HG03095 (cell line): ENCODE measurements at regions not wholly inside any gene's neighbourhood (a gene's known extent, or its start where the extent isn't known, plus 50 kb on each side); places are given as distances from the start of the nearest gene placed in this dataset.
"Not testable (repeated sequence)": the region's sequence is repeated elsewhere in the genome, so short reads cannot be mapped to it uniquely, and the experiment has no call there.

Experiments used
- ATAC-seq: cut with Tn5 transposase; IDR thresholded peaks from one replicate; pipeline ENCODE4 v1.9.1; 2021; ENCODE audit warnings: moderate library complexity; ENCODE audit not compliant: unreplicated experiment

DNA sequence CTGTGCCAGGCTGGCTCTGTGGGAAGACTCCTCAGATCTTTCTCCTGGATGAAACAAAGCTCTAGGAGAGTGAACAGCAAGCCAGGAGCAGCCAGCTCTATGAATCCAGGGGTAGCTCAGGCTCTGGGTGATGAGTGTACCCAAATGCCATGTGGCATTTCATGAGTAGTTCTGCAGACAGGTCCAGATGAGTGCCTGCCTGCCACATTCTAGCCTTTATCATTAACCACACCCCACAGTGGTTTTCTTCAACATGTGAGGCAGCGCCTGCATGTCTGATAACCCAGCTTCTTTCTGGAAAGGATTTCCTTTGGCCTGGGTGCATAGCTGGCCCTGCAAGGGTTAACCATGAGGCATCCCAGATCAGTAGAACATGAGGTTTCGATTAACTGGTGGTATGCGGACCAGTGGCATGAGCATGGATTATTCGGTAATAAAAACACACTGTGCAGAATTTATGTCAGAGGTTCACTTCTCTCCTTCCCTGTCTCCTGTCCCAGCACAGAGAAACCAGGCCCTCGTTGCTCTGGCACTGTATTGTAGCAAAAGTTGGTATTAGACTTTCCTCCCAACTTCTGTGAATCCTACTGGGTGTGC is 381.9 kb upstream of the ZNF462 start:
- no peak for ATAC-seq

DNA sequence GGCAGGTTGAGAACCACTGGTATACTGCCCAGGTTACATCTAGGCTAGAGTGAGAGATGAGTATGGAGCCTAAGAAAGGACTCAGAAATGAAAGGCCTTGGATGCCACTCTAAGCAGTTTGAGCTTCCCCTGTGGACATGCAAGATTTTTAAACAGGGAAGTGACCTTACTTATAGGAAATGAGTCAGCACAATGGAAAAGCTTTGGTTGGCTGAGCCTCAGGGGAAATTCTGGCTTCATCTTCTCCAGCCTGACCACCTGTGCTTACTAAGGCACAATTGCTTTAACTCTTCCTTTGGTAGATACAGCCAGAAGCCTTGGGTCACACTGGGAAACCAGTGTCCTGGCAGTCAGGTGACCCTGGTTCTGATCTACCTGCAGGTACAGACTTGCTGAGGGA is 380.2 kb upstream of the ZNF462 start:
- no peak for ATAC-seq

DNA sequence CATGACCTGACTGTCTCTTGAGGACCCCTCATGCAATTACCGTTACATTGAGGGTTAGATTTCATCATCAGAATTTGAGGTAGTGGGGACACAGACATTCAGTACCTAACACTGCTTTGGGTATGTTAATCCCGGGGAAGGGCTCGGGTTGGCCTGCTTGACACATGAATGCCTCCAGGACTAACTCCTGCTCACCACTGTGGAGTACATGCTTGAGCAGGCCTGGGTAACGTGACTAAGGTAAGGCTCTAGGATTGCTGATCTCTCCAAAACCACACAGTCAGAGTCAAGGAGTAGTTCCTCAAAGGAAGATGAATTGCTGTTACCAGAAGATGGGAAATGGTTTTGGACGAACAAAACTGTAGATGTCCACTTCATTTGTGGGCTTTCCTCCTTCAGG is 376.3 kb upstream of the ZNF462 start:
- no peak for ATAC-seq

DNA sequence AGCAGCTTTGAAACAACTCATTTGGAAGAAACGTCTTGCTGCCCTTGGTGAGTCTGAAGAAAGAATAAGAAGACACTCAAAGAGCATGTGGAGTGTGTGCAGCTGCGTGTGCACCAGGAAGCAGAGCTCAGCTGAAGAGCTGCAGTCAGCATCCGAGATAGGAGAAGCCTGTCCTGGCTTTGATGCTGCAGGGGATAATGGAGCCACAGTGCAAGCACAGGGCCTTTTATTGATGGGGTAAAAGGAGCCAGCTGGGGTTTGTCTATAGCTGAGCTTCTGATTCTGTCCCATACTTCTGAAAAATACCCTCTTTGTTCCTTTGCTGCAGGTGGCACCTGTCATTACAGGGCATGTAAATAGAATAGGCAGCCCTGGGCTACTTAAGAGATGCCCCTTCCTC is 375.7 kb upstream of the ZNF462 start:
- ATAC-seq = no peak

DNA sequence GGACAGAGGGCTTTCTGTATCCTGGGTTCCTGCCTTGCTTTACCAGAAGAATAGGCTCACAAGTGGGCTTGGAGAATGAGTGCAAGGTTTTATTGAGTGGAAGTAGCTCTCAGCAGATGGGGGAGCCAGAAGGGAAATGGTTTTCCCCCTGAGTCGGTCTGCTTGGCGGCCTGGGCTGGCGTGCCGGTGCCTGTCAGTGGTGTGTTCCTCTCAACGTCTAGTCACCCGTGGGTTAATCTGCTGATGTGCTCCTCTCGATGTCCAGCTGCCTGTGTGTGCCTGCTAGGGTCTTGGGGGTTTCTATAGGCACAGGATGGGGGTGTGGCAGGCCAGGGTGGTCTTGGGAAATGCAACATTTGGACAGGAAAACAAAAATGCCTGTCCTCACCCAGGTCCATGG is 370.8 kb upstream of the ZNF462 start:
- not testable (repeated sequence) for ATAC-seq

DNA sequence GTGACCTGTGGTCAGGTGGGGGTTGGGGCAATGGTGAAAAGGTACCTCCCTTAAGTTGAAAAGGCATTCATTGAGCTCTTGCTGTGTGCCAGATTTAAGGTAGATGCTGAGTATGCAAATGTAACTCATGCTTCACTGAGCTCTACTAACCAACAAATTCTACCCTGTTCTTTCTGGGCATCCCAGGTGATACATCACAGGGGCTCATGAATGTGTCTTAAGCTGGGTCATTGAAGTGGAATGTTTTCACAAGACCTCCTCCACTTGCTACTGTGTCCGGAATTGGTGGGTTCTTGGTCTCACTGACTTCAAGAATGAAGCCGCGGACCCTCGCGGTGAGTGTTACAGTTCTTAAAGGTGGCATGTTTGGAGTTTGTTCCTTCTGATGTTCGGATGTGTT is 362.8 kb upstream of the ZNF462 start:
- no peak for ATAC-seq

DNA sequence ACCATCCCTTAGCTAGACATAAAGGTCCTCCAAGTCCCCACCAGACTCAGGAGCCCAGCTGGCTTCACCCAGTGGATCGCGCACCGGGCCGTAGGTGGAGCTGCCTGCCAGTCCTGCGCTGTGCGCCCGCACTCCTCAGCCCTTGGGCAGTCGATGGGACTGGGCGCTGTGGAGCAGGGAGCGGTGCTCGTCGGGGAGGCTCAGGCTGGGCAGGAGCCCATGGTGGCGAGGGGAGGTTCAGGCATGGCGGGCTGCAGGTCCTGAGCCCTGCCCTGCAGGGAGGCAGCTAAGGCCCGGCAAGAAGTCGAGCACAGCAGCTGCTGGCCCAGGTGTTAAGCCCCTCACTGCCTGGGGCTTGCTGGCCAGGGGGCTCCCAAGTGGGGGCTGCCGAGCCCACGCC is 361.8 kb upstream of the ZNF462 start:
- not testable (repeated sequence) for ATAC-seq

DNA sequence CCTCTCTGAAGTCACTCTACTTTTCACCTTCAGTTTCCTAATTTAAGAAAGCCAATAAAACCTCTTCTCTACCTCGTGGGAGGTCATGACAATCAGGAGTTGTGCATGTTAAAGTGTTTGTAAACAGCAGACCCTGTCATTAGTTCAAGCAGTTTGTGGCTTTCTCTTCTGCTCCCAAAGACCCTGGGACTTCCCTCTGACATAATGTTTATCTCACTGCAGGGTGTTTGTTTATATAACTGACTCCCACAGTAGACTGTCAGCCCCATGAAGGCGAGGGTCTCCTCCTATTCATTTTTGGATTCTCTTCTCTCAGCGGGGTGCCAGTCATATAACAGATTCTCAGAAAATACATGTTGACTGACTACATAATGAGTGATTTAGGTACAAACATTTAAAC is 360.0 kb upstream of the ZNF462 start:
- ATAC-seq = no peak

DNA sequence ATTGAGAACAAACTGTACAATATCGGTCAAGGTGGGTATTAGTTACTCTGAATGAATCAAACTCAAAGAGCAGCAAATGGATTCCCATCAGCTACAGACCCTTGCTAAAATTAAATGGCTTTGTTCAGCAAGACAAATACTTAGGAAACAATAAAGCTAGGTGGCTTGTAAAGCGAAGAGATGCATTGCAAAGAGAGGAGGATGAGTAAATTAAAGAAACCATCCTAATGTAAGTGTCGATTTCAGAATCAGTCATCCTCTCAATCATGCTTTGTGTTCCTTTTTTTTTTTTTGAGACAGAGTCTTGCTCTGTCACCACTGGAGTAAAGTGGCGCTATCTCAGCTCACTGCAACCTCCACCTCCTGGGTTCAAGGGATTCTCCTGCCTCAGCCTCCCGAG is 359.2 kb upstream of the ZNF462 start:
- no peak for ATAC-seq

DNA sequence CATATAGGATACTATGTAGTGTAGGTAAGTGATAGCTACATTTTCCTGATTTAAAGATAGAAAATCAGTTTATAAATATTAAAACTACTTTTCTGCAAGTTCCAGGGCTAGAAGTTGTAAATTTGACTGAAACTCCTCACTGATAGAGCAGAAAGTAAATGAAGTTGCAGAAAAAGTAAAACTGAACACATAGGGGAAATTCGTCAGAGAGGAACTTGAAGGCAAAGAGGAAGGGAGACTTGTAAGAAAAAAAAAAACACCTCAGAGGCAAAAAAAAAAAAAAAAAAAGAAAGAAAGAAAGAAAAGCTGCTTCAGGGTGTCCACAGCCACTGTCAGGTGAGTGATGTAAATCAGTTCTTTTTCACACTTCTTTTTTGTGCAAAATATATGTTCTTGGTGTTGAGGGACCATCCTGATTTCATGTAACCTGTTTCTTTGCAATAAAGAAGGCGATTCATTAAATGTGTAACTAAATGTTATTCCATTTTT is 336.2 kb upstream of the ZNF462 start:
- ATAC-seq = no peak

DNA sequence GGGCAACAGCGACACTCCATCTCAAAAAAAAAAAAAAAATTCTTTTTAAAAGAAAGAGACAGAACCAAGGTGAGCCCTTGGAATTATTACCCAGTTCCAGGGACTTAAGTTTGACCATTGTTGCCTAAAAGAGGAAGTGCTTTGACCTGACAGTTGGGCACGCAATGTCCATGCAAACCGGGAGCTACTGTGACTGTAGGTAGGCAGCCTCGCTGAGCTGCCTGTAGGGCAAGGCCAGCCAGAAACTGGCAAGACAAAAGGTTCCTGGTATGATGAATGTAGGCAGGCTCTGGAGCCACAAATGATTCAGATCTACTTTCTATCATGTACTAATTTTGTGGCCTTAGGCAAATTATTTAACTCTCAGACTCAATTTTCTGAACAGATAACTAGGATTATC is 334.8 kb upstream of the ZNF462 start:
- ATAC-seq = no peak

DNA sequence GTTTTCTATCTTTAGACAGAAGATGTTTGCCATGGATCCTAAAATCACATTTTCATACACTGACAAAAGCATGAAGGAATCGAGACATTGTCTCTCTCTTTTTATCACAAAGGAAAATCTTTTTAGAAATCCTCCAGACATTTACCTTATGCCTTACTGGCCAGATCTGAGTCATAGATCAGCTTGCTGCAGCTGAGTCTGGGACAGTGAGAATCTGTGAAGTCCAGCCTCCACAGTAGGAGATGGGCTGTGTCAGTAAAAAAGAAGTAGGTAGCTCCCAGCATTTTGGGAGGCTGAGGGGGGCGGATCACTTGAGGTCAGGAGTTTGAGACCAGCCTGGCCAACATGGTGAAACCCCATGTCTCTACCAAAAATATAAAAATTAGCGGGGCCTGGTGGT is 333.4 kb upstream of the ZNF462 start:
- ATAC-seq = no peak

DNA sequence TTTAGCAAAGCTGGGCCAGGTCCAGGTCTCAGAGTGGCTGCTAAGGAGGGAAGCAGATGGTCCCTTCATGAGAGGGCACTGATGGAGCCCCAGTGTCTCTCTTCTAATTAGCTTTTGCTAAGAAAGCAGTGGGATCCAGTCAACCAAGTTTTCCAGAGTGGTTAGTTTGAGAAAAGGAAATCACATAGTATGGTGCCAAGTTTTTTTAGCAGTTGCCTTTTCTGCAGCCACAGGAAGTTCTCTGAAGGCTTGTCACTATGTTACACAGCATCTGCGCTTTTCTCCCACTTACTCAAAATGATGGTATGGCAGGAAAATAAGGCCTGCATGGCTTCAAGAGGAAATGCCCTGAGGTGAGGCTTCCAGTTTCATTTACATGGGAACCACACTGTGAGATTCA is 331.5 kb upstream of the ZNF462 start:
- no peak for ATAC-seq

DNA sequence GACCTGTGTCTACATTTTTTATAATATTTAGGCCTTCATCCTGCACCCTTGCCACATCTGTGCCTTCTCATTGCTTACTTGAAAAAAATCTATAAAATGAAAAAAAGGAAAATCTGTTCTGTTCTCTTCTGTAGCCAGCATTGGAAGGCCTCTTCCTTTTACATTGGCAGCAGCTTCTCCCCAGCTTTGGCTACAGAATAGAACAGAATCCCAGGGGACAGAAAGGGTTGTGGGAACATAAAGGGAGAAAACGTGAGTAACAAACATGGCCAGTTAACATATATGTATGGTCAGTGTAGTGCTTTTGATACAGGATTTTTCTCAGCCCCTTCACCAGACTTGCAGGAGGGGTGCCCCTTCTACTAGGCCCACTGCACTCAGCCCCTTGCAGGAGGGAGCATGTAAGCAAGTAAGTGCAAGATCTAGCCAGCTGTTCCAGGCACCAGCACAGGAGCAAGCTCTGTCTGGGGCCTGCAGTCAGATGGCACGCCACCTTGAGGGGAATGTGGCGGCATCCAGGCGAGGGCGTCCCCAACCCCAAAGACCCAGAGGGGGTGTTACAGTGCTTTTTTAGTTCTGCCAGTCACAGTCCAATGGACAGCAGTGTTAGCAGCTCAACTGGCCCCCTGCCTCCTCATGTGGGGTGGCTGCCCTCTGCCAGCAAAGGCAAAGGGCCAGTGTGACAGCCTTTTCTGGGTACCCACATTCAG is 330.5 kb upstream of the ZNF462 start:
- ATAC-seq = no peak

DNA sequence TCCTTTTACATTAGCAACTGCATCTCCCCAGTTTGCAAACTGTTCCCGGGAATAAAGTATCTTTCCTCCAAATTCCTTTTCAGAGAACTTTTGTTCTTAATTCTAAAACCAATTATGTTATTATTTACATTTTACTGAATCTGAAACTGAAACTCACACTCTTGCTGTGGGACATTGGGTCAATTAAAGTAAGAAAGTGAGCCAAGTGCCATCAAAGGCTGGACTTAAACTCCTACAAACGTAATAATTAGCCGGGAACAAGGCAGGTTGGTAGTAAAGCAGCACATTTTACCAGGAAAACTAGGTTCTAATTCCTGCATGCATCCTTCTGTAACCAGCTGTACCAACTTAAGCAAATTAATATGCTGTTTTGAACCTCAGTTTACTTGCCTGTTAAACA is 328.2 kb upstream of the ZNF462 start:
- ATAC-seq = no peak

DNA sequence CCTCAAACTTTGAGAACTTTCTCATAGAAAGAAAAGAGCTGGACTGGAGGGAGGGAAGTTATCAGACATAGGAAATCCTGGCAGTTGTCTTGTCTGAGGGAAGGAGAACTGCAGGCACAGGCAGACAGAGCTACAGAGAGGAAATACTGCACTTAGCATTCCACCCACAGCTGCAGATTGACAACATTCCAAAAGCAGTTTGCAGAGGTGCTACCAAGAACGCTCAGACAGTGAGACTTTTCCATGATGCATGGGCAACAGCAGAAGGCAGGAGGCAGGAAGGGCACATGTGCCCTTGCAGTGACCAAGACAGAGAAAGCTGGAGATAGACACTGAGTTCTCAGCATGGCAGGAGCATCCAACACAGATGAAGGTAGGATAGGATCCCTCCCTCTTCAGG is 327.5 kb upstream of the ZNF462 start:
- ATAC-seq = no peak

DNA sequence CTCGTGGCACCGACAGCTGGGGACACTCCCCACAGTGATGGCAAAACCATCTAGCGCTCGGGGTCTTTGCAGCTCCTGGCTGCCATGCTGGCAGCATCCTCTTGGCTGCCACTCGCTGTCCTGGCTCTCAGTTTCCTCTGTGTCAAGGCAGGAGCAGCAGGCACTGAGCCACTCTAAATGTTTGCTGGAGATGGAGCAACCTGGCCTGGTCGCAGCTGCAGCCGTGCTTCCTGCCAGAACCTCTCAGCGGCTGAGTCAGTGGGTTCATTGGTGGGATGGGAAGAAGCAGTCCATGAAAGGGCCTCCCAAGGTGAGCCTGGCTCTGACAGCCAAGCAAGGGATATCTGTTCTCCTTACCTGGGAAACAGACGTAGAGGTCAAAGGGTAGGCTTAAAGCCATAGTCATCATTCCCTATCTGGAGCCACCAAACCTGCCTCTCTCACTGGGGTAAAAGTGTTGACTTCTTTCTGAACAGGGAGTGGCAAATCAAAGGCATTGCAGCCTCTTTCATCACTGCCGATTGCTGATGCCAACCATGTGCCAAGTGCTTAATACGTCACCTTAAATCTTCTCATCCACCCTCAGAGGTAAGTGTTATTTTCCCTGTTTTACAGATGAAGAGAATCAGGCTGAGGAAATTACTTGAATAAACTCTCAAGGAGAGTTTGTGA is 304.8 kb upstream of the ZNF462 start:
- ATAC-seq = no peak

DNA sequence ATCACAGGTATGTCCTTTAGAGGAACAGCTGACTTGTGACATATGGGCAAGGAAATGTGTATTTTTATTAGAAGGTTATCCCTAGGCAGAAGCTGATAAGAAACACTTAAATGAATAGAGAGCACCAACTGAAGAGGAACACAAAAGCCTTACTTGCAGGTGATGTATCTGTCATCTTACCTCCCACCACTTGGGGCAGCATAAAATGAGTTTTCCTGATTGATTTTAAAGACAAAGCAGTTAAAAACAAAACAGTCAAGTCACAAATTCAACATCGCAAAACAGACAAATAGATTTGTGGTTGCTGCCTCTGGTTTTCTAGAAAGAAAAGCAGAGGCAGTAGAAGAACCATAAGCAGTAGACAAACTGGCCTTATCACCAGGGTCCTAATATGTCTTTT is 302.4 kb upstream of the ZNF462 start:
- ATAC-seq = no peak

DNA sequence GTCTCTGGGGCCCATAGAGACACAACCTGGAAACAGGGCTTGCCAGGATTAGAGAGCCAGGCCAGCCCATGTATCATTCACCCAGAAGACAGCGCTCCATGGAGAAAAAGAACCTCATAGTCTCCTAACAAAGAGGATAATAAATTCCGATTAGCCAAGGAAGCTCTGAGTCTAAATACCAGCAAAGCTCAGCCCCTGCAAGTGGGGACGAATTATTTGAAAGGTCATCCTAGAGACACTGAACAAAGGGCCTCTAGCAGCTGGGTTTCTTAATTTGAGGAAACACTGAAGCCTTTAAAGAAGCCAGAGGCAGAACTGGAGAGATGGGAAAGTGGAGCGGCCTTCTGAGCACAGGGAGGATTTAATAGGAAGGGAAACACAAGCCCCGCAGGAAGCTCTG is 287.1 kb upstream of the ZNF462 start:
- no peak for ATAC-seq

DNA sequence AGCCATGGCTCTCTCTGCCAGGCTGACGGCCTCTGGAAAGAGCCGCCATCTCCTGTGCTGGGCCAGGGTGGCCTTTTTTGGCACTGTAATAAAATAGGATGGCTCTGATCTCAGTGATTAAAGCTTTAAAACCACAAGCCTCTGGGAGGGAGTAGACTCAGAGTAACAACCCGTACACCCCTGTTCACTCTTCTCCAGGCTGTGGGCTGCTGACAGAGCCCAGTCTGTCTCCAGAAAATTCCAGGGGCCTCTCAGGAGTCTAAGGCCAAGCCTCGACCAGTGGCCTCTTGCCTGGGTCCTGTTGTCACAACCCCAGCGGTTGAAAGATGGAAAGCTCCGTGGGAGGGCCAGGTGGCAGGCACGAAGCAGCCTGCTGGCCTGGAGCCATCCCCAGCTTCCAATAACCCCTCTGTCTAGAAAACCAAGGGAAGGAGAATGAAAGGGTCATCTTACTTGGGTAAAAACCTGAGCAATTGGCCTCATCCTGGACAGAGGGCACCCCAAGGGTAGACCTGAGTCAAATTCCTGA is 286.7 kb upstream of the ZNF462 start:
- no peak for ATAC-seq

DNA sequence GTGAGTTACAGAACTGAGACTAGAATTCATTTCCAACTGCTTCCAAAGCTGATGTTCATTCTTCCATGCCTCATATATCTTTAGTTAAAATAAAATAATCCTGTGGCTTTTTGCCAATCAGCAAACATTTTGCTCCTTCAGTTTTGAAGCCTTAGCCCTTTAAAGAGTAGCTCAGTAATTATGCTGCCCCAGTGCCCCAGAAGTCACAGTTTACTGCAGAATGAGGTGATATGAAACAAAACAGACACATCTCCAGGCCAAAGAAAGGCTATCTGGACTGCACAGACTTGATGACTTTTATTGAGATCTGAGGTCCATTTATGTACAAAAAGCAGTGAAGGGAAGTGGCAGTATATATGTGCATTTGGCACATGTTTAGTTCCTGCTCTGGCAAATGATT is 285.8 kb upstream of the ZNF462 start:
- no peak for ATAC-seq

DNA sequence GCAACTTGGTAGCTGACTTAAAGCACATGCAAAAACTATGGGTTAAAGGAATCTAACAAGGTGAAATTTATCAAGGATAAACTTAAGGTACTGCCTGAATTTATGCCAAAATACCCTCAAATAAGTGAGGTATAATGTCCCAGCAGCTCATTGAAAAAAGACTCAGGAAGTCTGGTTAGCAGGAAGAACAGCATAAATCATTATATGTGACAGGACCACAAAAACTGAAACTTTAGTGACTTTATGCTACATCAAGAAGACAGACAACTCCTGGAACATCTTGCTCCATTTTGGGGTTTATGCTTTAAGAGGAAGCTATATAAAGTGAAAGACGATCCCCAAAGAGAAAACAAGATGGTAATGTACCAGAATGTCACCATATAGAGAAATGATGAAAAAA is 282.4 kb upstream of the ZNF462 start:
- ATAC-seq = no peak
